ENCODE measurements at regions not wholly inside any gene's neighbourhood (a gene's known extent, or its start where the extent isn't known, plus 50 kb on each side); places are given as distances from the start of the nearest gene placed in this dataset.

GRCh38 chr6:144834426-144835038 lies 549.4 kb downstream of the UTRN start:
- Histone ChIP-seq H2AFZ (ENCODE audit: low read length) (no peak overlapping the region), H3K27me3 (replicated peaks; ENCODE audit: insufficient read depth, low read length) (no peaks in the 10 kb centered on the region), H3K9me3 (replicated peaks; ENCODE audit: insufficient read depth, low read length) (no peaks in the 10 kb centered on the region), H3K4me2 (ENCODE audit: low read depth, low read length) (no peak overlapping the region), H4K20me1 (ENCODE audit: insufficient read depth, low read length) (no peaks in the 10 kb centered on the region), H3K9ac (ENCODE audit: low read length) (no peak overlapping the region), H3K79me2 (ENCODE audit: low read length) (no peaks in the 10 kb centered on the region), H3F3A (ENCODE audit: insufficient read depth, low read length) (no peaks in the 10 kb centered on the region), H3K27ac (ENCODE audit: low read length) (no peak overlapping the region), H3K4me1 (ENCODE audit: low read length) (no peaks in the 10 kb centered on the region), H3K4me3 (ENCODE audit: low read length) (no peak overlapping the region), H3K9me2 (replicated peaks; ENCODE audit: insufficient read depth, low read length) (no peaks in the 10 kb centered on the region), H3K36me3 (replicated peaks; ENCODE audit: insufficient read depth, low read length) (no peaks in the 10 kb centered on the region)
- TF ChIP-seq CTCF (IDR thresholded peaks at IDR 0.05; ENCODE audit: low read length), result no peak
- TF ChIP-seq EZH2phosphoT487 (IDR thresholded peaks at IDR 0.05; ENCODE audit: low read length), result no peak
- TF ChIP-seq EZH2 (optimal IDR thresholded peaks at IDR 0.05; ENCODE audit: low read depth, low read length), result no peak
- DNase-seq, result no peak

GRCh38 chr6:144835322-144835973 lies 550.3 kb downstream of the UTRN start:
- no peak overlapping the region for H2AFZ ChIP-seq (ENCODE audit: low read length)
- no peak for DNase-seq
- no peaks in the 10 kb centered on the region for H3K36me3 ChIP-seq (replicated peaks; ENCODE audit: insufficient read depth, low read length)

GRCh38 chr6:144840619-144841018 lies 555.5 kb downstream of the UTRN start:
- no peak for DNase-seq
- H3K4me2 ChIP-seq (ENCODE audit: low read depth, low read length), result no peak overlapping the region

More at GRCh38 chr6:144835322-144835973, 550.3 kb downstream of the UTRN start:
- H3F3A ChIP-seq (ENCODE audit: insufficient read depth, low read length), result no peaks in the 10 kb centered on the region
- no peaks in the 10 kb centered on the region for H3K79me2 ChIP-seq (ENCODE audit: low read length)
- H4K20me1 ChIP-seq (ENCODE audit: insufficient read depth, low read length), result no peaks in the 10 kb centered on the region
- H3K27ac ChIP-seq (ENCODE audit: low read length), result no peak overlapping the region
- H3K4me1 ChIP-seq (ENCODE audit: low read length), result no peaks in the 10 kb centered on the region
- no peaks in the 10 kb centered on the region for H3K27me3 ChIP-seq (replicated peaks; ENCODE audit: insufficient read depth, low read length)
- no peaks in the 10 kb centered on the region for H3K9me3 ChIP-seq (replicated peaks; ENCODE audit: insufficient read depth, low read length)
- H3K4me3 ChIP-seq (ENCODE audit: low read length), result no peak overlapping the region
- H3K4me2 ChIP-seq (ENCODE audit: low read depth, low read length), result no peak overlapping the region
- no peak overlapping the region for H3K9ac ChIP-seq (ENCODE audit: low read length)
- no peaks in the 10 kb centered on the region for H3K9me2 ChIP-seq (replicated peaks; ENCODE audit: insufficient read depth, low read length)
- TF ChIP-seq CTCF (IDR thresholded peaks at IDR 0.05; ENCODE audit: low read length) (no peak), EZH2phosphoT487 (IDR thresholded peaks at IDR 0.05; ENCODE audit: low read length) (no peak), EZH2 (optimal IDR thresholded peaks at IDR 0.05; ENCODE audit: low read depth, low read length) (no peak)

More at GRCh38 chr6:144840619-144841018, 555.5 kb downstream of the UTRN start:
- Histone ChIP-seq H3K27ac (ENCODE audit: low read length) (no peak overlapping the region), H2AFZ (ENCODE audit: low read length) (no peak overlapping the region), H3K9me3 (replicated peaks; ENCODE audit: insufficient read depth, low read length) (no peaks in the 10 kb centered on the region), H3K9ac (ENCODE audit: low read length) (no peak overlapping the region), H3K4me1 (ENCODE audit: low read length) (no peaks in the 10 kb centered on the region), H3K79me2 (ENCODE audit: low read length) (no peaks in the 10 kb centered on the region), H3K27me3 (replicated peaks; ENCODE audit: insufficient read depth, low read length) (no peaks in the 10 kb centered on the region), H4K20me1 (ENCODE audit: insufficient read depth, low read length) (no peaks in the 10 kb centered on the region), H3K9me2 (replicated peaks; ENCODE audit: insufficient read depth, low read length) (no peaks in the 10 kb centered on the region), H3K4me3 (ENCODE audit: low read length) (no peak overlapping the region), H3K36me3 (replicated peaks; ENCODE audit: insufficient read depth, low read length) (no peaks in the 10 kb centered on the region), H3F3A (ENCODE audit: insufficient read depth, low read length) (no peaks in the 10 kb centered on the region)
- TF ChIP-seq EZH2phosphoT487 (IDR thresholded peaks at IDR 0.05; ENCODE audit: low read length) (no peak), EZH2 (optimal IDR thresholded peaks at IDR 0.05; ENCODE audit: low read depth, low read length) (no peak), CTCF (IDR thresholded peaks at IDR 0.05; ENCODE audit: low read length) (no peak)
